Activated CD8-positive, alpha-beta memory T cell treated with anti-CD3 and anti-CD28 coated beads, Interleukin-2, amount 10 ng/mL, durations not matched to agents 7 days and 5 days (primary cell): ENCODE measurements at regions not wholly inside any gene's neighbourhood (a gene's known extent, or its start where the extent isn't known, plus 50 kb on each side); places are given as distances from the start of the nearest gene placed in this dataset.
"Not testable (repeated sequence)": the region's sequence is repeated elsewhere in the genome, so short reads cannot be mapped to it uniquely, and the experiment has no call there.

ENCODE experiments used
- ATAC-seq: fragments of 150-1000 bp; cut with Tn5 transposase; one replicate; pipeline ENCODE4 v1.10.0; 2021; ENCODE audit warnings: moderate library complexity
- CTCF ChIA-PET: fragments of 350-600 bp; sonication (Branson Sonifier 250); formaldehyde crosslinking; loops from one replicate; lab custom pipeline; 2021; ENCODE audit warnings: antibody characterized with exemption; lab: Charles Lee
- DNase-seq: peaks from one replicate; pipeline ENCODE4 v3.0.0-alpha.2; 2020
- H3K27ac Mint-ChIP-seq: one replicate; pipeline ENCODE4 v1.8.0; 2021; ENCODE audit warnings: mild to moderate bottlenecking, mixed read lengths
- H3K27me3 Mint-ChIP-seq: one replicate; pipeline ENCODE4 v1.8.0; 2021; ENCODE audit warnings: mixed read lengths
- H3K36me3 Mint-ChIP-seq: one replicate; pipeline ENCODE4 v1.8.0; 2021; ENCODE audit warnings: mild to moderate bottlenecking, mixed read lengths
- H3K4me1 Mint-ChIP-seq: one replicate; pipeline ENCODE4 v1.8.0; 2021; ENCODE audit warnings: mixed read lengths
- H3K4me3 Mint-ChIP-seq: one replicate; pipeline ENCODE4 v1.8.0; 2021; ENCODE audit warnings: mild to moderate bottlenecking, moderate library complexity, mixed read lengths
- H3K9me3 Mint-ChIP-seq: one replicate; pipeline ENCODE4 v1.8.0; 2022; ENCODE audit warnings: low read depth, mixed read lengths

- Mint-ChIP-seq H3K27me3 (no peaks in the 10 kb centered on the region), H3K4me3 (no peak overlapping the region)
- ATAC-seq, result no peak
Measured at GRCh38 chr3:1456781-1457311, 364.0 kb downstream of the CNTN6 start.

GRCh38 chr3:1462371-1462770 lies 369.5 kb downstream of the CNTN6 start:
- DNase-seq, result no peak
- H3K4me1 Mint-ChIP-seq, result no peaks in the 10 kb centered on the region
- H3K27ac Mint-ChIP-seq, result no peak overlapping the region
- peaks cover 10% of the 10 kb centered on the region for H3K9me3 Mint-ChIP-seq
- ATAC-seq, result no peak
- CTCF ChIA-PET, result no interaction called here
- H3K4me3 Mint-ChIP-seq, result no peak overlapping the region
- H3K36me3 Mint-ChIP-seq, result no peaks in the 10 kb centered on the region
- no peaks in the 10 kb centered on the region for H3K27me3 Mint-ChIP-seq

More at GRCh38 chr3:1456781-1457311, 364.0 kb downstream of the CNTN6 start:
- no peak for DNase-seq
- Mint-ChIP-seq H3K9me3 (peaks cover 4% of the 10 kb centered on the region), H3K36me3 (no peaks in the 10 kb centered on the region), H3K27ac (no peak overlapping the region), H3K4me1 (no peaks in the 10 kb centered on the region)
- CTCF ChIA-PET, result no interaction called here

DNA sequence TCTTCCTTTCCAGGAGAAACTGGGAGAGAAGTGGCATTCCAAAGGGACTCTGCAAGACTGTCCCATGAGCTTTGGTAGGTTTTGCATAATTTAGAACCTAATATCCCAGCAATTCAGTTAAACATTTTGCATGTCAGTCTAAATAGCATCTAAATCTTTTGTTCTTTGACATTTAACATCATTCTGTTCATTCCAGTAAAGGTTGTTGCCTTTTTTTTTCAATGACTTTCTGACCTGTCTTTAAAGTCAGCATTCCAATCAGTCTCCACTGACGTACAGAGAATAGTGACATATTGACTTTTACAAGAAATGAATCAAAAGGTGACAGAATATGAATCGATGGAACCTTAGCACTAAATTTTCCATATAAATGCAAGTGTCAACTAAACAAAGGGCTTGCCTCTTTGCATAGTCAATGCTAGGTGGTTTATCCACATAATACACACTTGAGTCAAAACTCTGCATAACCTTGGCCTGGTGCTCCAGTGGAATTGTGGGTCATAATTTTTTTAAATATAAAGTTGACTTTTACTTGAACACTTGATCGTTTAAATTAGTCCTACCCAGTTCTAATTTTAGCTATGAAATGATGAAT lies 370.1 kb downstream of the CNTN6 start:
- CTCF ChIA-PET, result no interaction called here
- ATAC-seq (no peak), DNase-seq (no peak)
- Mint-ChIP-seq H3K4me3 (no peak overlapping the region), H3K27me3 (no peaks in the 10 kb centered on the region), H3K4me1 (no peaks in the 10 kb centered on the region), H3K9me3 (peaks cover 10% of the 10 kb centered on the region), H3K27ac (no peak overlapping the region), H3K36me3 (no peaks in the 10 kb centered on the region)

DNA sequence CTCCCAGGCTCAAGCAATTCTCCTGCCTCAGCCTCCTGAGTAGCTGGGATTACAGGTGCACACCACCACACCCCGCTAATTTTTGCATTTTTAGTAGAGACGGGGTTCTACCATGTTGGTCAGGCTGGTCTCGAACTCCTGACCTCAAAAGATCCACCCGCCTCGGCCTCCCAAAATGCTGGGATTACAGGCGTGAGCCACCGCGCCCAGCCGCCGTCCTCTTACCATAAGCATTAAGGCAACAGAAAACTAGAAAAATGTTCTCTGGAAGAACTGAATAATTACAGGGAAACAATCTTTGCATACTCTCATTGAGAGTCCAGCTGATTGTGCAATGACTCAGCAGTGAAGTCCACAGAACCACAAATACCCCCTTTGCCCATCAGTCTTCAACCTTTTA lies 372.3 kb downstream of the CNTN6 start:
- DNase-seq, H3K27ac Mint-ChIP-seq, H3K4me3 Mint-ChIP-seq, H3K27me3 Mint-ChIP-seq, CTCF ChIA-PET, H3K4me1 Mint-ChIP-seq, H3K9me3 Mint-ChIP-seq, ATAC-seq, H3K36me3 Mint-ChIP-seq: not testable (repeated sequence)

DNA sequence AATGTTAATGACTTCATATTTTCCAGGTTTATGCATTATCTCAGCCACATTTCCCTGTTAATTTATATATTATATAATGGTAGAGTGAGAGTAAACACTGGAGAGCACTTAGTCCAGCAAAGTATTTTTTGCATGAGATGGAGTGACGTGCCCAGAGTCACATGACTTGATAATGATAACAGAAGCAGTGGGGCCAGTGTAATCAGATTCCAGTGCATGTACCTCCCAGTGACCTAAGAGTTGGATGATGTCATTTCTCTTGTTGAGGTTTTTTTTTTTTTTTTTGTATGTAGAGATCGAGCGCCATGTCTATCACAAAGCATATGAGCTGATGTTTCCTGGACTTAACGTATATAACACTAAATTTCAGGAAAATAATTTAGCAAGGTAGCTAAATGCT lies 375.3 kb downstream of the CNTN6 start:
- Mint-ChIP-seq H3K36me3 (no peaks in the 10 kb centered on the region), H3K4me3 (no peak overlapping the region), H3K9me3 (peaks cover 6% of the 10 kb centered on the region), H3K4me1 (no peaks in the 10 kb centered on the region), H3K27me3 (no peaks in the 10 kb centered on the region), H3K27ac (no peak overlapping the region)
- CTCF ChIA-PET, result interaction anchor here (0.7 kb wide), 1 partner anchor 20 kb away, joined by 3 read pairs; no protein-coding TSS in a partner anchor
- DNase-seq (no peak), ATAC-seq (no peak)

DNA sequence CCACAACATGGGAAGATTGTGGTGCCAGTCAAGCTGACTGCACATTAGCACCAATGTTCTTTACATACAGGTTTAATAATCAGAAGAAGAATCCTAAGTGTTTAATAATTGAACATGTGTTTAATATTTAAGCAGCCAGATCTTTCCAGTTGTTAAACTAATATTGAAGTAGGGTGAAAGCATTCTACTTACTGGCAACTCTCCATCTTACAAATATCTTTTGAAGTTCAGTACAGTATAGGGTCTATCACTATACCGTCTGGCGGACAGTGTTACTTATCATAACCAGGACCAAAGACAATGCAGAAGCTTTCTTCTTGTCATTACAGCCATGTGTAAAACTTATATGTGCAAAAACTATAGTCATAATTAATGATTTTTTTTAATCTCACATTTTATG lies 376.4 kb downstream of the CNTN6 start:
- no peak for ATAC-seq

GRCh38 chr3:1469687-1470086 lies 376.9 kb downstream of the CNTN6 start:
- Mint-ChIP-seq H3K9me3 (peaks cover 7% of the 10 kb centered on the region), H3K4me1 (no peaks in the 10 kb centered on the region), H3K27ac (no peak overlapping the region), H3K27me3 (no peaks in the 10 kb centered on the region), H3K4me3 (no peak overlapping the region), H3K36me3 (no peaks in the 10 kb centered on the region)
- no peak for ATAC-seq
- CTCF ChIA-PET, result no interaction called here
- DNase-seq, result no peak

More for the DNA sequence above, 376.4 kb downstream of the CNTN6 start:
- Mint-ChIP-seq H3K4me1 (no peaks in the 10 kb centered on the region), H3K27ac (no peak overlapping the region), H3K9me3 (peaks cover 8% of the 10 kb centered on the region), H3K4me3 (no peak overlapping the region), H3K36me3 (no peaks in the 10 kb centered on the region), H3K27me3 (no peaks in the 10 kb centered on the region)
- no peak for DNase-seq
- CTCF ChIA-PET, result no interaction called here

- H3K4me3 Mint-ChIP-seq, result no peak overlapping the region
- ATAC-seq (no peak), DNase-seq (no peak)
- CTCF ChIA-PET, result no interaction called here
- H3K36me3 Mint-ChIP-seq, result no peaks in the 10 kb centered on the region
- H3K27ac Mint-ChIP-seq, result no peak overlapping the region
- peaks cover 13% of the 10 kb centered on the region for H3K9me3 Mint-ChIP-seq
- no peaks in the 10 kb centered on the region for H3K27me3 Mint-ChIP-seq
- H3K4me1 Mint-ChIP-seq, result no peaks in the 10 kb centered on the region
Measured at GRCh38 chr3:1477669-1478068, 384.8 kb downstream of the CNTN6 start.

DNA sequence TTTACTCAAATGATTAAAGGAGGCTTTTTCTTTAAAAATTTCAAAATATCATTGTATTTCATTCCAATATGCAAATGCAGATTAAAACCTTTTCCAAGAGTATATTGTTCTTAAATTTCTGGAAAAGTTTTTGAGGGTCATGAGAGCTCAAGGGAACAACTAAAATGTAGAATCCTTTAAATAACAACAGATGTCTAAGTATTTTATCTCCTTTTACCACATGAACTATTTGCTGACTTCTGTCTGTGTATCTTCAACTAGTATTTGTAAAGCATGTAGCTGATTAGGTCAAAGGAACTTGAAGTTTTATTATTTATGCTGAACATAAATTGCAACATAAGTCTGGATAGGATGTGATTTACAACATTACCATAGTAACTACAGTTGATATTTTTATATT lies 402.6 kb downstream of the CNTN6 start:
- CTCF ChIA-PET, result no interaction called here
- Mint-ChIP-seq H3K4me1 (no peaks in the 10 kb centered on the region), H3K36me3 (no peaks in the 10 kb centered on the region), H3K27ac (no peak overlapping the region), H3K9me3 (peaks cover 5% of the 10 kb centered on the region), H3K4me3 (no peak overlapping the region), H3K27me3 (no peaks in the 10 kb centered on the region)
- ATAC-seq (no peak), DNase-seq (no peak)

DNA sequence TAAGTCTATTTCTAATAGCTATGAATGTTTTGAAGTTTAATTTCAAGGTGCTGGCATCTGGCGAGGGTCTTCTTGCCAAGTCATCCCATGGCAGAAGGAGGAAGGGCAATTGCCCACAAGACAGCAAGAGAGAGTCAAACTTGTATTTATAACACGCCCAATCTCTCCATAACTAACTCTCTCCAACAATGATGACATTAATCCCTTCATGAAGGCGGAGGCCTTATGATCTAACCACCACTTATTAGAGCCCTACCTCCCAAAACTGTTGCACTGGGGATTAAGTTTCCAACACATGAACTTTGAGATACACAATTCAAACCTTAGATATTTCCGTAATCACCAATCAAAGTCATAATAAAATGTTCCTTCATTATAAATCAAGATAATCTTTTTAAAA lies 406.9 kb downstream of the CNTN6 start:
- H3K4me1 Mint-ChIP-seq, result no peaks in the 10 kb centered on the region
- ATAC-seq (no peak), DNase-seq (no peak)
- no peak overlapping the region for H3K27ac Mint-ChIP-seq
- no peaks in the 10 kb centered on the region for H3K36me3 Mint-ChIP-seq
- H3K4me3 Mint-ChIP-seq, result no peak overlapping the region
- H3K9me3 Mint-ChIP-seq, result peaks cover 5% of the 10 kb centered on the region
- CTCF ChIA-PET, result no interaction called here
- no peaks in the 10 kb centered on the region for H3K27me3 Mint-ChIP-seq

- H3K9me3 Mint-ChIP-seq, result peaks cover 3% of the 10 kb centered on the region
- no peak overlapping the region for H3K4me3 Mint-ChIP-seq
- no peak for ATAC-seq
- DNase-seq, result no peak
- no peaks in the 10 kb centered on the region for H3K4me1 Mint-ChIP-seq
- CTCF ChIA-PET, result no interaction called here
- no peak overlapping the region for H3K27ac Mint-ChIP-seq
- H3K36me3 Mint-ChIP-seq, result no peaks in the 10 kb centered on the region
- H3K27me3 Mint-ChIP-seq, result no peaks in the 10 kb centered on the region
Measured at GRCh38 chr3:1501406-1502115, 408.7 kb downstream of the CNTN6 start.

DNA sequence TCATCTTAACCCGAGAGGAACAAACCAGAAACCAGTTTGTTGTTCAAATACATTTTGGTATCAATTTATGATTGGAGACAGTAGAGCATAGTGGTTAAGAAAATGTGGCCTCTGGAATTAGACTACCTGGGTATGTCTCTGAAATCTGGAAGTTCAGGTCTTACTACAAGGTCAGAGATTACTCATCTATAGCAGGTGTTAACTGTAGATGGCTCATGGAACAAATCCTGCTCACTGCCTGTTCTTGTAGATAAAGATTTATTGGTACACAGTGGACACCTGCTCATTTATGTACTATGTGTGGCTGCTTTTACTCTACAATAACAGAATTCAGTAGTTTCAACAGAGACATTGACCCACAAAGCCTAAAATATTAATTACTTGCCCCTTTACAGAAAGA lies 413.3 kb downstream of the CNTN6 start:
- CTCF ChIA-PET, result no interaction called here

GRCh38 chr3:1513662-1514061 lies 420.8 kb downstream of the CNTN6 start:
- Mint-ChIP-seq H3K4me1 (no peaks in the 10 kb centered on the region), H3K4me3 (no peak overlapping the region), H3K9me3 (peaks cover 6% of the 10 kb centered on the region), H3K27ac (no peak overlapping the region), H3K27me3 (no peaks in the 10 kb centered on the region), H3K36me3 (no peaks in the 10 kb centered on the region)
- CTCF ChIA-PET, result no interaction called here
- DNase-seq (no peak), ATAC-seq (no peak)

More for the DNA sequence above, 413.3 kb downstream of the CNTN6 start:
- H3K27ac Mint-ChIP-seq, result no peak overlapping the region
- DNase-seq, result no peak
- H3K4me1 Mint-ChIP-seq, result no peaks in the 10 kb centered on the region
- no peaks in the 10 kb centered on the region for H3K36me3 Mint-ChIP-seq
- ATAC-seq, result no peak
- no peaks in the 10 kb centered on the region for H3K27me3 Mint-ChIP-seq
- H3K4me3 Mint-ChIP-seq, result no peak overlapping the region
- H3K9me3 Mint-ChIP-seq, result peaks cover 3% of the 10 kb centered on the region

- CTCF ChIA-PET, result no interaction called here
- Mint-ChIP-seq H3K9me3 (peaks cover 7% of the 10 kb centered on the region), H3K27ac (no peak overlapping the region), H3K4me1 (no peaks in the 10 kb centered on the region), H3K4me3 (no peak overlapping the region), H3K27me3 (no peaks in the 10 kb centered on the region), H3K36me3 (no peaks in the 10 kb centered on the region)
- ATAC-seq, result no peak
- no peak for DNase-seq
Measured at GRCh38 chr3:1515882-1516281, 423.1 kb downstream of the CNTN6 start.
